DOHH2 (cell line): ENCODE measurements at regions not wholly inside any gene's neighbourhood (a gene's known extent, or its start where the extent isn't known, plus 50 kb on each side); places are given as distances from the start of the nearest gene placed in this dataset.

Experiments used
- EZH2phosphoT487 ChIP-seq: fragments of 200-600 bp; sonication (generic); IDR thresholded peaks from 2 replicates; pipeline ENCODE4 v1.6.1; 2017; ENCODE audit warnings: borderline replicate concordance, mild to moderate bottlenecking, antibody characterized with exemption, low read length, moderate library complexity, mixed read lengths
- TF ChIP-seq, protein P1 (sequence below): fragments of 200-600 bp; sonication (generic); IDR thresholded peaks from one replicate; pipeline ENCODE4 v1.5.1; 2014; ENCODE audit warnings: antibody characterized with exemption, mild to moderate bottlenecking, low read depth, low read length; ENCODE audit not compliant: poor library complexity, severe bottlenecking

GRCh38 chr4:20305976-20306375 is 54.3 kb downstream of the SLIT2 start:
- TF ChIP-seq, protein P1, sequence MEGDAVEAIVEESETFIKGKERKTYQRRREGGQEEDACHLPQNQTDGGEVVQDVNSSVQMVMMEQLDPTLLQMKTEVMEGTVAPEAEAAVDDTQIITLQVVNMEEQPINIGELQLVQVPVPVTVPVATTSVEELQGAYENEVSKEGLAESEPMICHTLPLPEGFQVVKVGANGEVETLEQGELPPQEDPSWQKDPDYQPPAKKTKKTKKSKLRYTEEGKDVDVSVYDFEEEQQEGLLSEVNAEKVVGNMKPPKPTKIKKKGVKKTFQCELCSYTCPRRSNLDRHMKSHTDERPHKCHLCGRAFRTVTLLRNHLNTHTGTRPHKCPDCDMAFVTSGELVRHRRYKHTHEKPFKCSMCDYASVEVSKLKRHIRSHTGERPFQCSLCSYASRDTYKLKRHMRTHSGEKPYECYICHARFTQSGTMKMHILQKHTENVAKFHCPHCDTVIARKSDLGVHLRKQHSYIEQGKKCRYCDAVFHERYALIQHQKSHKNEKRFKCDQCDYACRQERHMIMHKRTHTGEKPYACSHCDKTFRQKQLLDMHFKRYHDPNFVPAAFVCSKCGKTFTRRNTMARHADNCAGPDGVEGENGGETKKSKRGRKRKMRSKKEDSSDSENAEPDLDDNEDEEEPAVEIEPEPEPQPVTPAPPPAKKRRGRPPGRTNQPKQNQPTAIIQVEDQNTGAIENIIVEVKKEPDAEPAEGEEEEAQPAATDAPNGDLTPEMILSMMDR: no peak
- TF ChIP-seq EZH2phosphoT487: no peak
